ENCODE measurements at regions not wholly inside any gene's neighbourhood (a gene's known extent, or its start where the extent isn't known, plus 50 kb on each side); places are given as distances from the start of the nearest gene placed in this dataset.
"Not testable (repeated sequence)": the region's sequence is repeated elsewhere in the genome, so short reads cannot be mapped to it uniquely, and the experiment has no call there.

DNA sequence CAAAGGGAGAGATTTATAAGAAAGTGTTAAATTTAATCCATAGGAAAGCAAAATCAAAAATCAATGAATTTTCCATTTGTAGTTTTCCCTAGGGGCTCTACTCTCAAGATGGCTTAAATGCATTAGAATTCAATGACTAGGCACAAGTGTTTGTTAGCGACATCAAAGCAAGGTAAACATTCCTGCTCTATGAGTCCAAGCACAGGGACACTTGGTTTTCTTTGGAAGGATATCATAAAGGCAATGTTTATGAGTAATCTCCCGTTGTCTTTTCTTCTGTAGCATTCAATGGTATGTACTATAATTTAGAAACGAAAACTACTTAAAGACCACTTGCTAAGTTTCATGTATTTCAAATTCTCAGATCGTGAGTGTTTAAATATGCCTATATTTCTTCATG, 54.8 kb upstream of the ZNF717 start:
- H3K18ac ChIP-seq (ENCODE audit: low read length); H4K12ac ChIP-seq (ENCODE audit: low read depth, low read length); H2AK5ac ChIP-seq (ENCODE audit: low read length); H3K4ac ChIP-seq (ENCODE audit: low read depth, low read length); H2BK120ac ChIP-seq (ENCODE audit: insufficient read depth, low read length, poor library complexity); H3K9me3 ChIP-seq (ENCODE audit: insufficient read depth, low read depth, low read length); H3K4me1 ChIP-seq (ENCODE audit: control insufficient read depth in 1 of 2, insufficient read depth in 2 of 2, low read length in 2 of 2); H4K8ac ChIP-seq (ENCODE audit: low read depth, low read length); H3K23ac ChIP-seq (ENCODE audit: low read length); H4K91ac ChIP-seq (ENCODE audit: low read depth, low read length); H2AFZ ChIP-seq (ENCODE audit: insufficient read depth, low read length, poor library complexity); H2BK5ac ChIP-seq (ENCODE audit: low read depth, low read length, poor library complexity); H3K9ac ChIP-seq (ENCODE audit: low read length); H3K4me3 ChIP-seq (ENCODE audit: low read depth, low read length); H3K27ac ChIP-seq (ENCODE audit: low read depth, low read length); H3K79me2 ChIP-seq (ENCODE audit: control insufficient read depth, insufficient read depth, low read length, poor library complexity); H3K27me3 ChIP-seq (ENCODE audit: insufficient read depth, low read length); H3K14ac ChIP-seq (ENCODE audit: low read length); H3K36me3 ChIP-seq (ENCODE audit: control insufficient read depth in 1 of 2, insufficient read depth in 2 of 2, low read length in 2 of 2); H3K79me1 ChIP-seq (ENCODE audit: low read length); H3K4me2 ChIP-seq (ENCODE audit: low read length); H2BK12ac ChIP-seq (ENCODE audit: low read length): not testable (repeated sequence)
- no CpG with 5 or more reads among the region's 4 CpGs for WGBS (ENCODE audit: extremely low coverage, insufficient coverage, insufficient read length)
- peak in 1 of 2 donors; percentile 3 for DNase-seq

DNA sequence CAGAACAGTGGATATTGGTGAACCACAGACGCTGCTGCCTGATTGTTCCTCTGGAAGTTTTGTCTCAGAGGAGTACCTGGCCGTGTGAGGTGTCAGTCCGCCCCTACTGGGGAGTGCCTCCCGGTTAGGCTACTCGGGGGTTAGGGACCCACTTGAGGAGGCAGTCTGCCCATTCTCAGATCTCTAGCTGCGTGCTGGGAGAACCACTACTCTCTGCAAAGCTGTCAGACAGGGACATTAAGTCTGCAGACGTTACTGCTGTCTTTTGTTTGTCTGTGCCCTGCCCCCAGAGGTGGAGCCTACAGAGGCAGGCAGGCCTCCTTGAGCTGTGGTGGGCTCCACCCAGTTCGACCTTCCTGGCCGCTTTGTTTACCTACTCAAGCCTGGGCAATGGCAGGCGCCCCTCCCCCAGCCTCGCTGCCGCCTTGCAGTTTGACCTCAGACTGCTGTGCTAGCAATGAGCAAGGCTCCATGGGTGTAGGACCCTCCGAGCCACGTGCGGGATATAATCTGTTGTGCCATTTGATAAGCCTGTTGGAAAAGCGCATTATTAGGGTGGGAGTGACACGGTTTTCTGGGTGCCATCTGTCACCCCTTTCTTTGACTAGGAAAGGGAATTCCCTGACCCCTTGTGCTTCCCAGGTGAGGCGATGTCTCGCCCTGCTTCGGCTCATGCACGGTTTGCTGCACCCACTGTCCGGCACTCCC, 65.1 kb upstream of the ZNF717 start:
- H3K14ac ChIP-seq (ENCODE audit: low read length); H3K4me3 ChIP-seq (ENCODE audit: low read depth, low read length); H3K4ac ChIP-seq (ENCODE audit: low read depth, low read length); H3K79me1 ChIP-seq (ENCODE audit: low read length); H2BK5ac ChIP-seq (ENCODE audit: low read depth, low read length, poor library complexity); H3K27me3 ChIP-seq (ENCODE audit: insufficient read depth, low read length); H3K9me3 ChIP-seq (ENCODE audit: insufficient read depth, low read depth, low read length); H4K12ac ChIP-seq (ENCODE audit: low read depth, low read length); H3K23ac ChIP-seq (ENCODE audit: low read length); H2AK5ac ChIP-seq (ENCODE audit: low read length); H3K4me1 ChIP-seq (ENCODE audit: control insufficient read depth in 1 of 2, insufficient read depth in 2 of 2, low read length in 2 of 2); H3K36me3 ChIP-seq (ENCODE audit: control insufficient read depth in 1 of 2, insufficient read depth in 2 of 2, low read length in 2 of 2); H3K9ac ChIP-seq (ENCODE audit: low read length); H4K91ac ChIP-seq (ENCODE audit: low read depth, low read length); H2BK12ac ChIP-seq (ENCODE audit: low read length); DNase-seq; H3K18ac ChIP-seq (ENCODE audit: low read length); H2BK120ac ChIP-seq (ENCODE audit: insufficient read depth, low read length, poor library complexity); H3K27ac ChIP-seq (ENCODE audit: low read depth, low read length); H2AFZ ChIP-seq (ENCODE audit: insufficient read depth, low read length, poor library complexity); H3K79me2 ChIP-seq (ENCODE audit: control insufficient read depth, insufficient read depth, low read length, poor library complexity): not testable (repeated sequence)
- H4K8ac ChIP-seq (ENCODE audit: low read depth, low read length): peak overlapping the region; percentile 54
- no CpG with 5 or more reads among the region's 22 CpGs for WGBS (ENCODE audit: extremely low coverage, insufficient coverage, insufficient read length)
- peak overlapping the region; percentile 30 for H3K4me2 ChIP-seq (ENCODE audit: low read length)

DNA sequence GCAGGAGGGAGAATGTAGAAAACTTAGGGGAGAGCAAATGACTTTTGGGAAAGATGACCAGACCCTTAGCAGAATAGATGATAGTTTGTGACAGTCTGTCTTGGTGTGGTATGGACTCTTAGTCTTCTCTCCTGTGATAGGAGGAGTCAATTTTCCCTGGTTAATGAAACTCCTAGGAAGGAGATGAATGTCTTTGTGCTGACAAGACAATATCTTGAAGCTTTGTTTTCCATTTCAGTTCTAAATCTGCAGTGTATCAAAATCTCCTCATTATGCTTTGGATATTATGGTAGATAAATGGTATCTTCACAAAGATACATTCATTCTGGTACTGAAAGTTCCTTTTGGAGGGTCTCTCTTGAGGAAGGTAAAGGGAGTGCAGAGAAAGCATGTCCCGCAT, 77.8 kb upstream of the ZNF717 start:
- WGBS (ENCODE audit: extremely low coverage, insufficient coverage, insufficient read length): no CpG with 5 or more reads among the region's 1 CpG
- no peaks in the 10 kb centered on the region for H3K36me3 ChIP-seq (ENCODE audit: control insufficient read depth in 1 of 2, insufficient read depth in 2 of 2, low read length in 2 of 2)
- H4K91ac ChIP-seq (ENCODE audit: low read depth, low read length): no peak overlapping the region
- no peaks in the 10 kb centered on the region for H3K79me1 ChIP-seq (ENCODE audit: low read length)
- no peak overlapping the region for H4K8ac ChIP-seq (ENCODE audit: low read depth, low read length)
- H2BK5ac ChIP-seq (ENCODE audit: low read depth, low read length, poor library complexity): no peak overlapping the region
- no peak overlapping the region for H2AK5ac ChIP-seq (ENCODE audit: low read length)
- no peak overlapping the region for H4K12ac ChIP-seq (ENCODE audit: low read depth, low read length)
- no peaks in the 10 kb centered on the region for H3K27me3 ChIP-seq (ENCODE audit: insufficient read depth, low read length)
- H3K9me3 ChIP-seq (ENCODE audit: insufficient read depth, low read depth, low read length): no peaks in the 10 kb centered on the region
- H3K23ac ChIP-seq (ENCODE audit: low read length): no peak overlapping the region
- H3K14ac ChIP-seq (ENCODE audit: low read length): no peak overlapping the region
- H3K79me2 ChIP-seq (ENCODE audit: control insufficient read depth, insufficient read depth, low read length, poor library complexity): no peaks in the 10 kb centered on the region
- no peak overlapping the region for H2AFZ ChIP-seq (ENCODE audit: insufficient read depth, low read length, poor library complexity)
- no peak overlapping the region for H3K18ac ChIP-seq (ENCODE audit: low read length)
- H3K9ac ChIP-seq (ENCODE audit: low read length): no peak overlapping the region
- H3K4me3 ChIP-seq (ENCODE audit: low read depth, low read length): no peak overlapping the region
- no peak overlapping the region for H3K27ac ChIP-seq (ENCODE audit: low read depth, low read length)
- no peaks in the 10 kb centered on the region for H3K4me1 ChIP-seq (ENCODE audit: control insufficient read depth in 1 of 2, insufficient read depth in 2 of 2, low read length in 2 of 2)
- H3K4me2 ChIP-seq (ENCODE audit: low read length): no peak overlapping the region
- DNase-seq: no peak
- H2BK120ac ChIP-seq (ENCODE audit: insufficient read depth, low read length, poor library complexity): no peak overlapping the region
- H2BK12ac ChIP-seq (ENCODE audit: low read length): no peak overlapping the region
- H3K4ac ChIP-seq (ENCODE audit: low read depth, low read length): no peak overlapping the region

DNA sequence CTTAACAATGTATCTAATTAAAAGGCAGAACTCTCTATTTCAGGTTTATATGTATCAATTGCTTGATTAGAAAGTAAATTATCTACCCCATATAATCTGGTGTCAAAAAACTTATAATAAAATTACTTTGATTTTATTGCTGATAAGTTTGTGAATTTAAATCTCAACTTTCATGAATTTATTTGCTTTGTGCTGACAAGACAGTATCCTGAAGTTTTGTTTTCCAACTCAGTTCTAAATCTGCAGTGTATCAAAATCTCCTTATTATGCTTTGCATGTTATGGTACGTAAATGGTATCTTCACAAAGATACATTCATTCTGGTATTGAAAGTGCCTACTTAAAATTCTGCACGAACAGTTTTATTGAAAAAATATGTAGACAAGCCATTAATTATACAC, 78.5 kb upstream of the ZNF717 start:
- H3K79me1 ChIP-seq (ENCODE audit: low read length): no peaks in the 10 kb centered on the region
- no peak overlapping the region for H2BK120ac ChIP-seq (ENCODE audit: insufficient read depth, low read length, poor library complexity)
- H2BK12ac ChIP-seq (ENCODE audit: low read length): no peak overlapping the region
- no peaks in the 10 kb centered on the region for H3K79me2 ChIP-seq (ENCODE audit: control insufficient read depth, insufficient read depth, low read length, poor library complexity)
- no peak overlapping the region for H2BK5ac ChIP-seq (ENCODE audit: low read depth, low read length, poor library complexity)
- no peaks in the 10 kb centered on the region for H3K27me3 ChIP-seq (ENCODE audit: insufficient read depth, low read length)
- no peak overlapping the region for H3K27ac ChIP-seq (ENCODE audit: low read depth, low read length)
- H3K9ac ChIP-seq (ENCODE audit: low read length): no peak overlapping the region
- no peak overlapping the region for H3K4me2 ChIP-seq (ENCODE audit: low read length)
- H4K91ac ChIP-seq (ENCODE audit: low read depth, low read length): no peak overlapping the region
- H3K4me1 ChIP-seq (ENCODE audit: control insufficient read depth in 1 of 2, insufficient read depth in 2 of 2, low read length in 2 of 2): no peaks in the 10 kb centered on the region
- H3K9me3 ChIP-seq (ENCODE audit: insufficient read depth, low read depth, low read length): no peaks in the 10 kb centered on the region
- no peak overlapping the region for H4K8ac ChIP-seq (ENCODE audit: low read depth, low read length)
- no peak overlapping the region for H4K12ac ChIP-seq (ENCODE audit: low read depth, low read length)
- WGBS (ENCODE audit: extremely low coverage, insufficient coverage, insufficient read length): no CpG with 5 or more reads among the region's 2 CpGs
- DNase-seq: no peak
- no peak overlapping the region for H3K18ac ChIP-seq (ENCODE audit: low read length)
- no peak overlapping the region for H3K23ac ChIP-seq (ENCODE audit: low read length)
- no peak overlapping the region for H3K4me3 ChIP-seq (ENCODE audit: low read depth, low read length)
- no peaks in the 10 kb centered on the region for H3K36me3 ChIP-seq (ENCODE audit: control insufficient read depth in 1 of 2, insufficient read depth in 2 of 2, low read length in 2 of 2)
- no peak overlapping the region for H2AK5ac ChIP-seq (ENCODE audit: low read length)
- H3K14ac ChIP-seq (ENCODE audit: low read length): no peak overlapping the region
- no peak overlapping the region for H2AFZ ChIP-seq (ENCODE audit: insufficient read depth, low read length, poor library complexity)
- no peak overlapping the region for H3K4ac ChIP-seq (ENCODE audit: low read depth, low read length)
